RWPE2 (cell line): ENCODE measurements at regions not wholly inside any gene's neighbourhood (a gene's known extent, or its start where the extent isn't known, plus 50 kb on each side); places are given as distances from the start of the nearest gene placed in this dataset.

ENCODE experiments used
- ATAC-seq: fragments of 200-7000 bp; cut with Tn5 transposase; 3 replicates; pipeline ENCODE4 v1.9.1; 2021; ENCODE audit warnings: low read depth
- DNase-seq: peaks from one replicate; pipeline ENCODE4 v3.0.0-alpha.2; 2020; ENCODE audit warnings: low spot score
- H3K27ac ChIP-seq: fragments of 450-650 bp; 2 replicates; pipeline ENCODE4 v1.5.1; 2017; ENCODE audit warnings: mild to moderate bottlenecking; ENCODE audit not compliant: poor library complexity, severe bottlenecking
- H3K27me3 ChIP-seq: fragments of 250-450 bp; sonication (Bioruptor Pico); 2 replicates; pipeline ENCODE4 v1.5.1; 2021; ENCODE audit warnings: mild to moderate bottlenecking, moderate library complexity; ENCODE audit not compliant: insufficient read depth, poor library complexity, severe bottlenecking
- H3K36me3 ChIP-seq: fragments of 250-450 bp; sonication (Bioruptor Pico); 2 replicates; pipeline ENCODE4 v1.5.1; 2020; ENCODE audit warnings: low read depth, mild to moderate bottlenecking, moderate library complexity
- H3K4me1 ChIP-seq: fragments of 250-450 bp; sonication (Bioruptor Pico); 2 replicates; pipeline ENCODE4 v1.5.1; 2021; ENCODE audit warnings: mild to moderate bottlenecking, moderate library complexity; ENCODE audit not compliant: insufficient read depth, poor library complexity, severe bottlenecking
- H3K4me3 ChIP-seq: fragments of 250-450 bp; sonication (Bioruptor Pico); 2 replicates; pipeline ENCODE4 v1.5.1; 2021; ENCODE audit warnings: mild to moderate bottlenecking, moderate library complexity; ENCODE audit not compliant: severe bottlenecking
- H3K9me3 ChIP-seq: fragments of 250-450 bp; sonication (Bioruptor Pico); 2 replicates; pipeline ENCODE4 v1.5.1; 2021; ENCODE audit warnings: mild to moderate bottlenecking, moderate library complexity; ENCODE audit not compliant: severe bottlenecking
- TF ChIP-seq, protein P1 (sequence below): fragments of 450-650 bp; IDR thresholded peaks from one replicate; pipeline ENCODE4 v1.5.1; 2017; ENCODE audit warnings: mild to moderate bottlenecking, moderate library complexity; ENCODE audit not compliant: poor library complexity, severe bottlenecking

DNA sequence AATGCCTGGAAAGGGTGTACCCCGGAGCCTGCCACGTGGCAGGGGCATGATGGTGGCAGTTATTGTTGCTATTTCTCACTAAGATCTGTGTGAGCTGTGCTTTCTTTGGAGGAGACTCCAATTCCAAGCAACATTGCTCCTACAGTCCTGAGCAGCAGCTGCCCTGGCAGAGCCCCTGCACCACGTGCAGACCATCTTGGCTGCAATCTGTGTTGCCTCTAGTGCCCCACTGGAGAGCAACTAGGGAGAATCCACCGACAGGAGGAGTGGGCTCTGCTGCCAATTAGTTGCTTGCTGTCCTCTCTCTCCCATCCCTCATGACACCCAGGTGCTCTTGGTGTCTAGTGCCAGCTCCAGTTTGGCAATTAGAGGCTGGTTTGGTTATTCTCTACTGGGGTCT lies 116.0 kb downstream of the PXDC1 start:
- TF ChIP-seq, protein P1, sequence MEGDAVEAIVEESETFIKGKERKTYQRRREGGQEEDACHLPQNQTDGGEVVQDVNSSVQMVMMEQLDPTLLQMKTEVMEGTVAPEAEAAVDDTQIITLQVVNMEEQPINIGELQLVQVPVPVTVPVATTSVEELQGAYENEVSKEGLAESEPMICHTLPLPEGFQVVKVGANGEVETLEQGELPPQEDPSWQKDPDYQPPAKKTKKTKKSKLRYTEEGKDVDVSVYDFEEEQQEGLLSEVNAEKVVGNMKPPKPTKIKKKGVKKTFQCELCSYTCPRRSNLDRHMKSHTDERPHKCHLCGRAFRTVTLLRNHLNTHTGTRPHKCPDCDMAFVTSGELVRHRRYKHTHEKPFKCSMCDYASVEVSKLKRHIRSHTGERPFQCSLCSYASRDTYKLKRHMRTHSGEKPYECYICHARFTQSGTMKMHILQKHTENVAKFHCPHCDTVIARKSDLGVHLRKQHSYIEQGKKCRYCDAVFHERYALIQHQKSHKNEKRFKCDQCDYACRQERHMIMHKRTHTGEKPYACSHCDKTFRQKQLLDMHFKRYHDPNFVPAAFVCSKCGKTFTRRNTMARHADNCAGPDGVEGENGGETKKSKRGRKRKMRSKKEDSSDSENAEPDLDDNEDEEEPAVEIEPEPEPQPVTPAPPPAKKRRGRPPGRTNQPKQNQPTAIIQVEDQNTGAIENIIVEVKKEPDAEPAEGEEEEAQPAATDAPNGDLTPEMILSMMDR: no peak
- no peaks in the 10 kb centered on the region for H3K27me3 ChIP-seq
- DNase-seq: no peak
- H3K4me3 ChIP-seq: no peak overlapping the region
- ATAC-seq: no peak
- no peaks in the 10 kb centered on the region for H3K4me1 ChIP-seq
- no peaks in the 10 kb centered on the region for H3K36me3 ChIP-seq
- H3K9me3 ChIP-seq: no peaks in the 10 kb centered on the region
- no peak overlapping the region for H3K27ac ChIP-seq

DNA sequence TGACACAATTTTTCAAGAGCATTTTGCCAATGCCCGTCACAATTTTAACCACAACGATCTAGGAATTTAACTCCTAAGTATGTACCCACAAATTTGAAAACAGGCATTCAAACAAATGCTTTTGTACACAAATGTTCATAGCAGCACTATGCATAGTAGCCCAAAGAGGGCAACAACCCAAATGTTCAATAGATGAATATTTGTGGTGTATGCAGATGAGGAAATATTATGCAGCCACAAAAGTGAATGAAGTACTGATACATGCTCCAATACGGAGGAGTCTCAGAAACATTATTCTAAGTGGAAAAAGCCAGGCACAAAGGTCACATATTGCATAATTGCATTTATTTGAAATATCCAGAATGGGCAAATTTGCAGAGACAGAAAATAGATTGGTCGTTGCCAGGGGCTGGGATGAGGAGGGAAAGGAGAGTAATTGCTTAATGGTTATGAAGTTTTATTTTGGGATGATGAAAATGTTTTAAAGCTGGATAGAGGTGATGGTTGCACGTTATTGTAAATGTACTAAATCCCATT lies 117.2 kb downstream of the PXDC1 start:
- Histone ChIP-seq H3K4me1 (no peaks in the 10 kb centered on the region), H3K36me3 (no peaks in the 10 kb centered on the region), H3K27ac (no peak overlapping the region), H3K4me3 (no peak overlapping the region), H3K27me3 (no peaks in the 10 kb centered on the region), H3K9me3 (no peaks in the 10 kb centered on the region)
- no peak for ATAC-seq
- TF ChIP-seq, protein P1: no peak
- no peak for DNase-seq

DNA sequence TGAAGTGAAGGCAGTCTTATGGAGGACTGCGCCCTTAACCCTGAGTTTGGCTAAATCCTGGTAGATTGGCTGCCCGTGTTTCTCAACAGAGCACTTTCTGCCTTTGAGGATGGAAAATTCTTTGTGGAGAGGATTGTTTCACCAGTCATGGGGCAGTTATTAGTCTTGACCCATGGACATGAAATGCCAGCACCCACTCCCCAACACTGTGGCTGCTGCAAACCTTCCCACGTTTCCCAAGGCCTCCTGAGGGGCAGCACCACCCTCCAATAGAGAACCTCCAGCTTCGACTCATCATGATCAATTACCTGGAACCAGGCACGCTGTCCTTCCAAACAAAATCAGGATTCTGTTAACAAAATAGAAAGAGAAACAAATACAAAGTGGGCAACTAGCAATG lies 117.8 kb downstream of the PXDC1 start:
- no peak for ATAC-seq

GRCh38 chr6:3631877-3632276 lies 119.6 kb downstream of the PXDC1 start:
- no peak overlapping the region for H3K27ac ChIP-seq
- no peaks in the 10 kb centered on the region for H3K27me3 ChIP-seq
- TF ChIP-seq, protein P1: no peak
- ATAC-seq (no peak), DNase-seq (no peak)
- no peak overlapping the region for H3K4me3 ChIP-seq
- H3K36me3 ChIP-seq: no peaks in the 10 kb centered on the region
- no peaks in the 10 kb centered on the region for H3K4me1 ChIP-seq
- no peaks in the 10 kb centered on the region for H3K9me3 ChIP-seq

More for the DNA sequence above, 117.8 kb downstream of the PXDC1 start:
- Histone ChIP-seq H3K36me3 (no peaks in the 10 kb centered on the region), H3K27ac (no peak overlapping the region), H3K4me1 (no peaks in the 10 kb centered on the region), H3K9me3 (no peaks in the 10 kb centered on the region), H3K27me3 (no peaks in the 10 kb centered on the region), H3K4me3 (no peak overlapping the region)
- TF ChIP-seq, protein P1: no peak
- no peak for DNase-seq

DNA sequence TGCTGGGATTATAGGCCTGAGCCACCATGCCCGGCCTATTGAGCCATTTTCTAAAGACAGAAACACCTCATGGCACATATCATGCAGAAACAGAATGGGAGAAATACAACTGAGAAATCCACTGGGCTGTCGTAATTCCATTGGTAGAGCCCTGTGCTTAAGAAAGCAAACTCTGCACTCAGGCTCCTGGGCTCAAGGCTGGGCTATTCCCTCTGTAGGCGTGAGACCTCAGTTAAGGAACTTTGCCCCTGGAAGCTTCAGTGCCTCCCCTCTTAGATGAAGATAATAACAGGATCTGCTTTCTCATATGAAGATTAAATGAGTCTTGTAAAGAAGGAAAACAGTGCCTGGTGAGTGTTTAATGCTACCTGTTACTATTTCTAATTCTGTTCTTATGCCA lies 120.3 kb downstream of the PXDC1 start:
- ATAC-seq: no peak
- H3K4me1 ChIP-seq: no peaks in the 10 kb centered on the region
- H3K36me3 ChIP-seq: no peaks in the 10 kb centered on the region
- no peaks in the 10 kb centered on the region for H3K27me3 ChIP-seq
- H3K9me3 ChIP-seq: no peaks in the 10 kb centered on the region
- TF ChIP-seq, protein P1: no peak
- no peak overlapping the region for H3K27ac ChIP-seq
- no peak for DNase-seq
- H3K4me3 ChIP-seq: no peak overlapping the region
